IMR-90 (cell line): ENCODE measurements at regions not wholly inside any gene's neighbourhood (a gene's known extent, or its start where the extent isn't known, plus 50 kb on each side); places are given as distances from the start of the nearest gene placed in this dataset.

ENCODE experiments used
- ATAC-seq: fragments of 200-7000 bp; cut with Tn5 transposase; 2 replicates; pipeline ENCODE4 v1.9.1; 2020; ENCODE audit warnings: low read depth, mild to moderate bottlenecking, moderate library complexity
- BruUV-seq: library from RNA; stranded (reverse); fragments of 400-500 nt; replicated peaks from 2 replicates; lab custom pipeline; 2021; lab: Mats Ljungman, UMichigan
- CTCF ChIA-PET: fragments of 300-600 bp; formaldehyde crosslinking; extraction: SDS; loops from one replicate; lab custom pipeline; 2021; ENCODE audit warnings: antibody characterized with exemption; lab: Yijun Ruan, JAX
- POLR2A ChIA-PET: fragments of 300-600 bp; sonication (Branson Sonifier 250); formaldehyde crosslinking; loops from one replicate; lab custom pipeline; 2022; ENCODE audit warnings: antibody characterized with exemption; ENCODE audit not compliant: unreplicated experiment; lab: Charles Lee
- DNase-seq: peaks from one replicate; pipeline ENCODE4 v3.0.0; 2013
- H2AFZ ChIP-seq: replicated peaks from 2 replicates; pipeline ENCODE3; 2013; ENCODE audit warnings: low read length, mild to moderate bottlenecking; ENCODE audit not compliant: poor library complexity
- H2AK5ac ChIP-seq: 2 replicates; pipeline ENCODE4 v1.6.1; 2013; ENCODE audit warnings: low read depth, low read length, inconsistent platforms
- H2AK9ac ChIP-seq: replicated peaks from 2 replicates; pipeline ENCODE3; 2013; ENCODE audit warnings: mild to moderate bottlenecking, low read depth, low read length, moderate library complexity; ENCODE audit not compliant: poor library complexity
- H2BK120ac ChIP-seq: 2 replicates; pipeline ENCODE4 v1.6.1; 2013; ENCODE audit warnings: low read depth, low read length, inconsistent platforms
- H2BK15ac ChIP-seq: 3 replicates; pipeline ENCODE4 v1.6.1; 2013; ENCODE audit warnings: low read depth, low read length, inconsistent platforms
- H2BK20ac ChIP-seq: 2 replicates; pipeline ENCODE4 v1.6.1; 2013; ENCODE audit warnings: low read depth, mild to moderate bottlenecking, inconsistent platforms, low read length, moderate library complexity
- H2BK5ac ChIP-seq: 2 replicates; pipeline ENCODE4 v1.6.1; 2013; ENCODE audit warnings: mild to moderate bottlenecking, low read depth, low read length, inconsistent platforms; ENCODE audit not compliant: poor library complexity, severe bottlenecking
- H3K14ac ChIP-seq: replicated peaks from 2 replicates; pipeline ENCODE4 v1.6.1; 2013; ENCODE audit warnings: low read depth, low read length, inconsistent platforms
- H3K18ac ChIP-seq: 2 replicates; pipeline ENCODE4 v1.6.1; 2013; ENCODE audit warnings: low read depth, low read length, control low read depth
- H3K23ac ChIP-seq: 2 replicates; pipeline ENCODE4 v1.6.1; 2013; ENCODE audit warnings: low read depth, low read length, inconsistent platforms
- H3K27ac ChIP-seq: 2 replicates; pipeline ENCODE4 v1.5.1; 2013; ENCODE audit warnings: mild to moderate bottlenecking, control low read depth, low read length; ENCODE audit not compliant: insufficient read depth
- H3K27me3 ChIP-seq: 2 replicates; pipeline ENCODE4 v1.6.1; 2013; ENCODE audit warnings: low read length; ENCODE audit not compliant: control insufficient read depth, insufficient read depth
- H3K36me3 ChIP-seq: 2 replicates; pipeline ENCODE4 v1.6.1; 2013; ENCODE audit warnings: low read length, mixed read lengths; ENCODE audit not compliant: control insufficient read depth, insufficient read depth
- H3K4ac ChIP-seq: 2 replicates; pipeline ENCODE4 v1.6.1; 2013; ENCODE audit warnings: low read depth, low read length, inconsistent platforms
- H3K4me1 ChIP-seq: 2 replicates; pipeline ENCODE4 v1.6.1; 2013; ENCODE audit warnings: low read length, mixed read lengths; ENCODE audit not compliant: control insufficient read depth, insufficient read depth
- H3K4me2 ChIP-seq: 2 replicates; pipeline ENCODE4 v1.6.1; 2013; ENCODE audit warnings: low read depth, mild to moderate bottlenecking, control low read depth, low read length, moderate library complexity
- H3K4me3 ChIP-seq: 2 replicates; pipeline ENCODE4 v1.5.1; 2013; ENCODE audit warnings: low read depth, mild to moderate bottlenecking, control low read depth, low read length, moderate library complexity; ENCODE audit not compliant: insufficient read depth
- H3K56ac ChIP-seq: 2 replicates; pipeline ENCODE4 v1.6.1; 2013; ENCODE audit warnings: low read length, inconsistent platforms; ENCODE audit not compliant: insufficient read depth; ENCODE audit errors: extremely low read depth
- H3K79me1 ChIP-seq, 2 experiments: 2 replicates each; pipeline ENCODE4 v1.6.1; 2013; ENCODE audit warnings: low read length in 2 of 2, inconsistent platforms in 1 of 2, low read depth in 1 of 2
- H3K9ac ChIP-seq: 2 replicates; pipeline ENCODE4 v1.6.1; 2013; ENCODE audit warnings: low read depth, low read length, control low read depth
- H3K9me1 ChIP-seq: 2 replicates; pipeline ENCODE4 v1.6.1; 2013; ENCODE audit warnings: low read length, inconsistent platforms; ENCODE audit not compliant: insufficient read depth
- H3K9me3 ChIP-seq: 2 replicates; pipeline ENCODE4 v1.6.1; 2013; ENCODE audit warnings: low read length; ENCODE audit not compliant: control insufficient read depth, insufficient read depth
- H4K20me1 ChIP-seq: 2 replicates; pipeline ENCODE4 v1.6.1; 2013; ENCODE audit warnings: low read length, inconsistent platforms; ENCODE audit not compliant: insufficient read depth
- H4K5ac ChIP-seq: 2 replicates; pipeline ENCODE4 v1.6.1; 2013; ENCODE audit warnings: mild to moderate bottlenecking, low read depth, low read length, control low read depth
- H4K8ac ChIP-seq, 2 experiments: 2 replicates each; pipeline ENCODE4 v1.6.1; 2013; ENCODE audit warnings: low read depth in 2 of 2, low read length in 2 of 2, control low read depth in 1 of 2, inconsistent platforms in 1 of 2
- H4K91ac ChIP-seq: 2 replicates; pipeline ENCODE4 v1.6.1; 2013; ENCODE audit warnings: low read depth, low read length, inconsistent platforms; ENCODE audit not compliant: insufficient read depth
- POLR2A ChIP-seq: IDR thresholded peaks from 2 replicates; pipeline ENCODE4 v1.6.1; 2012; ENCODE audit warnings: mild to moderate bottlenecking, low read depth, low read length
- RCOR1 ChIP-seq: IDR thresholded peaks from 2 replicates; pipeline ENCODE4 v1.6.1; 2012; ENCODE audit warnings: mild to moderate bottlenecking, low read length, improper control_type of control experiment; ENCODE audit not compliant: insufficient replicate concordance
- SMC3 ChIP-seq: fragments of 150-350 bp; IDR thresholded peaks from 2 replicates; pipeline ENCODE4 v1.6.1; 2016; ENCODE audit warnings: low read depth, mild to moderate bottlenecking, antibody characterized with exemption, low read length, moderate library complexity
- WGBS, 2 experiments: methylation state at CpG; one replicate each; pipeline versions ENCODE4 v1.1.5 to v1.1.7; 2013; ENCODE audit warnings: missing lambda C conversion rate in 2 of 2; ENCODE audit not compliant: insufficient read length in 1 of 2; ENCODE audit errors: extremely low coverage in 2 of 2; 5-methylcytosine and 5-hydroxymethylcytosine counted together
- dilution Hi-C: fragments of 300-500 bp; cut with HindIII; formaldehyde crosslinking; loops from one replicate; pipeline ENCODE4 v1.14.3; 2018; ENCODE audit warnings: low sequenced_read_pairs; ENCODE audit not compliant: unreplicated experiment
- in situ Hi-C: fragments of 300-500 bp; cut with MboI; formaldehyde crosslinking; loops from 3 replicates; pipeline ENCODE4 v1.14.3; 2019; ENCODE audit warnings: low sequenced_read_pairs, inconsistent platforms, mixed read lengths
- intact Hi-C: fragments of 100-400 bp; cut with micrococcal nuclease; formaldehyde crosslinking; loops from 2 replicates; pipeline ENCODE4 v1.10.0; 2022
- TF ChIP-seq, protein P1 (sequence below): fragments of 150-350 bp; IDR thresholded peaks from 2 replicates; pipeline ENCODE4 v1.6.1; 2016; ENCODE audit warnings: low read depth, mild to moderate bottlenecking, low read length, moderate library complexity, borderline replicate concordance

DNA sequence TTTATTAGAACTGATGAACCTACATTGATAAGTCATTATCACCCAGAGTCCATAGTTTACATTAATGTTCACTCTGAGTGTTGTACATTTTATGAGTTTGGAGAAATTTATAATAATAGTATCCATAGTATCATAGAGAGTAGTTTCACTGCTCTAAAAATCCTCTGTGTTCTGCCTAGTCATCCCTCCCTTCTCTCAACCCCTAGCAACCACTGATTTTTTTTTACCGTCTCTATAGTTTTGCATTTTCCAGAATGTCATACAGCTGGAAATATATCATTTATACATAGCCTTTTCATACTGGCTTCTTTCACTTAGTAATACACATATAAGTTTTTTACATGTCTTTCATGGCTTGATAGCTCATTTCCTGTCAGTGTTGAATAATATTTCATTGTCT lies 231.1 kb downstream of the RAD51AP2 start:
- no CpG with 5 or more reads among the region's 1 CpG for WGBS, 2 experiments
- Histone ChIP-seq H3K4me2 (no peak overlapping the region), H3K4me1 (no peaks in the 10 kb centered on the region), H2BK20ac (no peak overlapping the region), H3K27me3 (no peaks in the 10 kb centered on the region), H3K4ac (no peak overlapping the region), H4K20me1 (no peaks in the 10 kb centered on the region), H4K8ac (no peak overlapping the region), H3K9me3 (no peaks in the 10 kb centered on the region), H3K14ac (no peak overlapping the region), H2AFZ (no peak overlapping the region), H3K9ac (no peak overlapping the region), H3K9me1 (no peaks in the 10 kb centered on the region), H3K18ac (no peak overlapping the region), H2AK5ac (no peak overlapping the region), H4K5ac (no peak overlapping the region), H4K91ac (no peak overlapping the region), H2BK120ac (no peak overlapping the region), H3K36me3 (no peaks in the 10 kb centered on the region), H2BK5ac (no peak overlapping the region), H3K56ac (no peak overlapping the region), H2BK15ac (no peak overlapping the region), H3K23ac (no peak overlapping the region), H3K27ac (no peak overlapping the region), H3K4me3 (no peak overlapping the region), H3K79me1 (no peaks in the 10 kb centered on the region), H2AK9ac (no peak overlapping the region)
- intact Hi-C loops: no loop called here
- ChIA-PET CTCF (interaction anchor here (0.5 kb wide), 1 partner anchor 284 kb away, joined by 3 read pairs; no protein-coding TSS in a partner anchor), POLR2A (no interaction called here)
- DNase-seq: no peak
- dilution Hi-C loops: no loop called here
- TF ChIP-seq, protein P1, sequence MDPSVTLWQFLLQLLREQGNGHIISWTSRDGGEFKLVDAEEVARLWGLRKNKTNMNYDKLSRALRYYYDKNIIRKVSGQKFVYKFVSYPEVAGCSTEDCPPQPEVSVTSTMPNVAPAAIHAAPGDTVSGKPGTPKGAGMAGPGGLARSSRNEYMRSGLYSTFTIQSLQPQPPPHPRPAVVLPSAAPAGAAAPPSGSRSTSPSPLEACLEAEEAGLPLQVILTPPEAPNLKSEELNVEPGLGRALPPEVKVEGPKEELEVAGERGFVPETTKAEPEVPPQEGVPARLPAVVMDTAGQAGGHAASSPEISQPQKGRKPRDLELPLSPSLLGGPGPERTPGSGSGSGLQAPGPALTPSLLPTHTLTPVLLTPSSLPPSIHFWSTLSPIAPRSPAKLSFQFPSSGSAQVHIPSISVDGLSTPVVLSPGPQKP: no peak
- TF ChIP-seq POLR2A (no peak), SMC3 (no peak), RCOR1 (no peak)
- no TSS peak for BruUV-seq
- ATAC-seq: no peak
- in situ Hi-C loops: no loop called here
